GM23338 (cell line): ENCODE measurements at regions not wholly inside any gene's neighbourhood (a gene's known extent, or its start where the extent isn't known, plus 50 kb on each side); places are given as distances from the start of the nearest gene placed in this dataset.

Experiments used
- ATAC-seq: fragments of 200-7000 bp; cut with Tn5 transposase; 3 replicates; pipeline ENCODE4 v1.9.1; 2020
- DNase-seq: peaks from one replicate; pipeline ENCODE4 v3.0.0-alpha.2; 2015; ENCODE audit warnings: low spot score
- H2AFZ ChIP-seq: fragments of 200-600 bp; sonication (generic); 2 replicates; pipeline ENCODE4 v1.8.0; 2016; ENCODE audit warnings: antibody characterized with exemption, mild to moderate bottlenecking, moderate library complexity
- H3F3A ChIP-seq: fragments of 200-600 bp; sonication (generic); replicated peaks from 2 replicates; pipeline ENCODE4 v1.8.0; 2017; ENCODE audit warnings: antibody characterized with exemption, mixed run types, low read depth
- H3K27ac ChIP-seq: fragments of 200-600 bp; sonication (generic); 2 replicates; pipeline ENCODE4 v1.6.1; 2016; ENCODE audit warnings: low read depth
- H3K27me3 ChIP-seq: fragments of 200-600 bp; sonication (generic); 2 replicates; pipeline ENCODE4 v1.8.0; 2016; ENCODE audit warnings: mild to moderate bottlenecking, mixed run types, moderate library complexity; ENCODE audit not compliant: insufficient read depth
- H3K36me3 ChIP-seq: fragments of 200-600 bp; sonication (generic); 2 replicates; pipeline ENCODE4 v1.8.0; 2016; ENCODE audit warnings: mild to moderate bottlenecking; ENCODE audit not compliant: insufficient read depth
- H3K4me1 ChIP-seq: fragments of 200-600 bp; sonication (generic); 2 replicates; pipeline ENCODE4 v1.8.0; 2016; ENCODE audit warnings: mild to moderate bottlenecking, moderate library complexity; ENCODE audit not compliant: insufficient read depth
- H3K4me2 ChIP-seq: fragments of 200-600 bp; sonication (generic); 2 replicates; pipeline ENCODE4 v1.7.1; 2017; ENCODE audit warnings: mixed run types
- H3K4me3 ChIP-seq: fragments of 200-600 bp; sonication (generic); 2 replicates; pipeline ENCODE4 v1.6.1; 2016; ENCODE audit warnings: mixed run types
- H3K79me2 ChIP-seq: fragments of 200-600 bp; sonication (generic); replicated peaks from 2 replicates; pipeline ENCODE4 v1.8.0; 2017; ENCODE audit warnings: mild to moderate bottlenecking; ENCODE audit not compliant: insufficient read depth
- H3K9me2 ChIP-seq: fragments of 200-600 bp; sonication (generic); 2 replicates; pipeline ENCODE4 v1.8.0; 2017; ENCODE audit not compliant: insufficient read depth
- H4K20me1 ChIP-seq: fragments of 200-600 bp; sonication (generic); replicated peaks from 2 replicates; pipeline ENCODE4 v1.8.0; 2017; ENCODE audit warnings: mild to moderate bottlenecking; ENCODE audit not compliant: insufficient read depth
- H3K27ac Mint-ChIP-seq: 2 replicates; pipeline ENCODE4 v1.8.0; 2020; ENCODE audit warnings: inconsistent platforms, mild to moderate bottlenecking, moderate library complexity, mixed read lengths
- H3K27me3 Mint-ChIP-seq: 3 replicates; pipeline ENCODE4 v1.8.0; 2022; ENCODE audit warnings: low read depth, mild to moderate bottlenecking, moderate library complexity, mixed read lengths, inconsistent platforms; ENCODE audit not compliant: insufficient read depth, poor library complexity
- H3K36me3 Mint-ChIP-seq: 3 replicates; pipeline ENCODE4 v1.8.0; 2021; ENCODE audit warnings: low read depth, mild to moderate bottlenecking, inconsistent platforms, moderate library complexity, mixed read lengths
- H3K4me1 Mint-ChIP-seq: 3 replicates; pipeline ENCODE4 v1.8.0; 2020; ENCODE audit warnings: mild to moderate bottlenecking, inconsistent platforms, mixed read lengths
- H3K4me3 Mint-ChIP-seq: 3 replicates; pipeline ENCODE4 v1.8.0; 2021; ENCODE audit warnings: moderate library complexity, mild to moderate bottlenecking, inconsistent platforms, mixed read lengths
- H3K9me3 Mint-ChIP-seq: 3 replicates; pipeline ENCODE4 v1.8.0; 2020; ENCODE audit warnings: moderate library complexity, mild to moderate bottlenecking, inconsistent platforms, mixed read lengths
- CREB1 ChIP-seq: fragments of 250-450 bp; sonication (Bioruptor Pico); IDR thresholded peaks from 2 replicates; pipeline ENCODE4 v1.5.0; 2020; ENCODE audit warnings: low read depth, mild to moderate bottlenecking, moderate library complexity
- CTCF ChIP-seq, 2 experiments: fragments of 200-600 bp in 1 of 2; sonication (generic) in 1 of 2; conservative IDR thresholded peaks; 2 replicates each; pipeline versions ENCODE4 v1.5.1 to v1.6.1; 2016 to 2017; ENCODE audit warnings: antibody characterized with exemption in 2 of 2, low read depth in 2 of 2, mild to moderate bottlenecking in 2 of 2, moderate library complexity in 1 of 2
- ETS1 ChIP-seq: IDR thresholded peaks from 2 replicates; pipeline ENCODE4 v1.6.1; 2016; ENCODE audit warnings: antibody characterized with exemption
- EZH2 ChIP-seq: fragments of 200-600 bp; sonication (generic); IDR thresholded peaks from one replicate; pipeline ENCODE4 v1.8.0; 2017; ENCODE audit warnings: antibody characterized with exemption, mild to moderate bottlenecking, low read depth; ENCODE audit not compliant: unreplicated experiment
- JUNB ChIP-seq: IDR thresholded peaks from one replicate; pipeline ENCODE4 v1.6.1; 2016; ENCODE audit warnings: antibody characterized with exemption; ENCODE audit not compliant: unreplicated experiment
- NANOG ChIP-seq: IDR thresholded peaks from 2 replicates; pipeline ENCODE4 v1.6.1; 2016; ENCODE audit warnings: antibody characterized with exemption, borderline replicate concordance
- POLR2AphosphoS5 ChIP-seq: IDR thresholded peaks from 2 replicates; pipeline ENCODE4 v1.6.1; 2016; ENCODE audit warnings: antibody characterized with exemption, low read depth
- REST ChIP-seq: IDR thresholded peaks from one replicate; pipeline ENCODE4 v1.6.1; 2018; ENCODE audit warnings: antibody characterized with exemption; ENCODE audit not compliant: unreplicated experiment
- STAT1 ChIP-seq: IDR thresholded peaks from one replicate; pipeline ENCODE4 v1.6.1; 2016; ENCODE audit warnings: antibody characterized with exemption; ENCODE audit not compliant: unreplicated experiment
- ZNF114 ChIP-seq: fragments of 250-450 bp; sonication (Bioruptor Pico); IDR thresholded peaks from 2 replicates; pipeline ENCODE4 v1.5.0; 2020; ENCODE audit warnings: mild to moderate bottlenecking, moderate library complexity
- ZNF331 ChIP-seq: fragments of 250-450 bp; sonication (Bioruptor Pico); IDR thresholded peaks from 2 replicates; pipeline ENCODE4 v1.5.0; 2020; ENCODE audit warnings: low read depth, mild to moderate bottlenecking, moderate library complexity
- ZNF462 ChIP-seq: fragments of 250-450 bp; sonication (Bioruptor Pico); IDR thresholded peaks from 2 replicates; pipeline ENCODE4 v1.5.0; 2020; ENCODE audit warnings: mild to moderate bottlenecking, moderate library complexity

GRCh38 chr13:34458756-34459715 is 483.0 kb upstream of the NBEA start:
- Histone ChIP-seq H3K9me2 (peaks cover 9% of the 10 kb centered on the region), H3K27me3 (no peaks in the 10 kb centered on the region), H3K27ac (no peak overlapping the region), H3K4me1 (no peaks in the 10 kb centered on the region), H3K36me3 (no peaks in the 10 kb centered on the region), H3F3A (no peaks in the 10 kb centered on the region), H3K79me2 (no peaks in the 10 kb centered on the region), H2AFZ (no peak overlapping the region), H4K20me1 (no peaks in the 10 kb centered on the region), H3K4me3 (no peak overlapping the region), H3K4me2 (no peak overlapping the region)
- Mint-ChIP-seq H3K9me3 (no peaks in the 10 kb centered on the region; the same call in 2 of the 3 replicates), H3K27me3 (no peaks in the 10 kb centered on the region), H3K36me3 (no peaks in the 10 kb centered on the region), H3K4me3 (no peak overlapping the region), H3K4me1 (no peaks in the 10 kb centered on the region), H3K27ac (no peak overlapping the region)
- TF ChIP-seq REST, result no peak
- no peak for TF ChIP-seq CTCF (conservative IDR thresholded peaks at IDR 0.05; ENCODE audit: low read depth in 2 of 2)
- no peak for TF ChIP-seq ZNF114 (CRISPR knock-in tag)
- TF ChIP-seq ETS1, result no peak
- no peak for TF ChIP-seq NANOG
- TF ChIP-seq ZNF331, result no peak
- TF ChIP-seq POLR2AphosphoS5, result no peak
- no peak for TF ChIP-seq EZH2
- TF ChIP-seq STAT1, result no peak
- TF ChIP-seq JUNB, result no peak
- TF ChIP-seq ZNF462 (CRISPR knock-in tag), result no peak
- TF ChIP-seq CREB1 (CRISPR knock-in tag), result no peak
- ATAC-seq (no peak), DNase-seq (no peak)
